NT2/D1 (cell line): ENCODE measurements at regions not wholly inside any gene's neighbourhood (a gene's known extent, or its start where the extent isn't known, plus 50 kb on each side); places are given as distances from the start of the nearest gene placed in this dataset.

ENCODE experiments used
- SUZ12 ChIP-seq: IDR thresholded peaks from 2 replicates; pipeline ENCODE4 v1.6.1; 2011; ENCODE audit not compliant: insufficient read length, insufficient read depth; ENCODE audit errors: extremely low read depth
- YY1 ChIP-seq: IDR thresholded peaks from 2 replicates; pipeline ENCODE4 v1.6.1; 2011; ENCODE audit not compliant: insufficient read length, insufficient read depth

GRCh38 chr12:11954181-11954580, 116.6 kb upstream of the BCL2L14 start:
- no peak for TF ChIP-seq YY1
- TF ChIP-seq SUZ12: no peak
